ENCODE measurements at regions not wholly inside any gene's neighbourhood (a gene's known extent, or its start where the extent isn't known, plus 50 kb on each side); places are given as distances from the start of the nearest gene placed in this dataset.

GRCh38 chr15:87239582-87240230 is 1016.8 kb downstream of the NTRK3 start:
- POLR2A ChIA-PET (ENCODE audit: partially characterized antibody): no interaction called here
- no peak for TF ChIP-seq NANOG (IDR thresholded peaks at IDR 0.05; ENCODE audit: insufficient read depth, low read depth, low read length, poor library complexity, severe bottlenecking)
- TF ChIP-seq RBBP5 (IDR thresholded peaks at IDR 0.05; ENCODE audit: borderline replicate concordance, low read depth, low read length): no peak
- TF ChIP-seq SP2 (IDR thresholded peaks at IDR 0.05; ENCODE audit: low read length): no peak
- TF ChIP-seq BCL11A (IDR thresholded peaks at IDR 0.05; ENCODE audit: low read depth in 2 of 2, low read length in 2 of 2): no peak
- no peak for TF ChIP-seq EGR1 (IDR thresholded peaks at IDR 0.05; ENCODE audit: borderline replicate concordance, low read depth, low read length)
- TF ChIP-seq TAF7 (optimal IDR thresholded peaks at IDR 0.05; ENCODE audit: borderline replicate concordance, low read depth, low read length): no peak
- no peak for TF ChIP-seq CHD1 (IDR thresholded peaks at IDR 0.05; ENCODE audit: low read depth, low read length)
- no peak for TF ChIP-seq RNF2 (IDR thresholded peaks at IDR 0.05; ENCODE audit: borderline replicate concordance, low read depth, low read length, missing control alignments, poor library complexity, severe bottlenecking)
- no peak for TF ChIP-seq TEAD4 (IDR thresholded peaks at IDR 0.05; ENCODE audit: low read depth, low read length)
- TF ChIP-seq SIRT6 (IDR thresholded peaks at IDR 0.05; ENCODE audit: low read length): no peak
- TF ChIP-seq HDAC6 (IDR thresholded peaks at IDR 0.05; ENCODE audit: low read depth, low read length): no peak
- TF ChIP-seq SIX5 (IDR thresholded peaks at IDR 0.05; ENCODE audit: low read depth, low read length): no peak
- no peak for TF ChIP-seq POLR2AphosphoS5 (IDR thresholded peaks at IDR 0.05; ENCODE audit: low read depth, low read length)
- TF ChIP-seq GABPA (IDR thresholded peaks at IDR 0.05; ENCODE audit: borderline replicate concordance, insufficient read depth, low read length): no peak

More at GRCh38 chr15:87239582-87240230, 1016.8 kb downstream of the NTRK3 start:
- Histone ChIP-seq H3K56ac (replicated peaks; ENCODE audit: insufficient read length, low read depth, low read length) (no peak overlapping the region), H2BK15ac (ENCODE audit: low read length) (no peak overlapping the region), H3K23ac (ENCODE audit: insufficient read length) (no peak overlapping the region), H3K4me2 (ENCODE audit: insufficient read depth in 1 of 2, low read depth in 2 of 2, low read length in 2 of 2) (no peak overlapping the region), H3K79me2 (ENCODE audit: control insufficient read depth in 1 of 2, insufficient read depth in 2 of 2, low read length in 2 of 2) (no peaks in the 10 kb centered on the region), H2BK20ac (ENCODE audit: low read length) (no peak overlapping the region), H3K79me1 (ENCODE audit: low read depth, low read length) (no peaks in the 10 kb centered on the region), H3K27ac (ENCODE audit: low read depth, low read length) (no peak overlapping the region), H3K23me2 (ENCODE audit: low read depth, low read length) (no peaks in the 10 kb centered on the region), H2BK120ac (replicated peaks; ENCODE audit: low read depth, low read length) (no peak overlapping the region), H2AK5ac (ENCODE audit: low read depth, low read length) (no peak overlapping the region), H3K4me3 (ENCODE audit: extremely low read depth in 1 of 4, insufficient read depth in 2 of 4, low read depth in 3 of 4, low read length in 4 of 4) (no peak overlapping the region), H4K5ac (ENCODE audit: insufficient read length, low read depth, low read length) (no peak overlapping the region), H4K8ac (ENCODE audit: extremely low read depth, insufficient read depth, low read length) (no peak overlapping the region), H4K91ac (replicated peaks; ENCODE audit: insufficient read length, low read length) (no peak overlapping the region), H4K20me1 (replicated peaks in 1 of 2; ENCODE audit: control insufficient read depth in 1 of 2, insufficient read depth in 2 of 2, low read length in 2 of 2) (no peaks in the 10 kb centered on the region), H3K9me3 (ENCODE audit: insufficient read depth in 2 of 2, low read depth in 1 of 2, low read length in 1 of 2) (no peaks in the 10 kb centered on the region), H3K36me3 (ENCODE audit: control insufficient read depth in 2 of 4, insufficient read depth in 4 of 4, low read length in 3 of 4) (no peaks in the 10 kb centered on the region), H3K4ac (replicated peaks; ENCODE audit: insufficient read length, low read depth, low read length) (no peak overlapping the region), H2BK5ac (ENCODE audit: low read depth, low read length) (no peak overlapping the region), H2AFZ (ENCODE audit: low read length) (0 out of 2 replicates have a peak overlapping the region, but pooled peaks have one; percentile 15), H3K18ac (ENCODE audit: extremely low read depth, low read length) (no peak overlapping the region), H3K9ac (replicated peaks in 1 of 4; ENCODE audit: extremely low read depth in 1 of 4, low read depth in 3 of 4, low read length in 3 of 4) (no peak overlapping the region), H3K27me3 (replicated peaks in 1 of 4; ENCODE audit: control insufficient read depth in 3 of 4, extremely low read depth in 1 of 4, insufficient read depth in 3 of 4, low read length in 3 of 4) (peaks cover 0 to 1% (median 0%) of the 10 kb centered on the region in 4 experiments; a peak in 2 of 7 replicates), H2BK12ac (ENCODE audit: low read depth, low read length) (no peak overlapping the region), H3K4me1 (replicated peaks in 1 of 4; ENCODE audit: control insufficient read depth in 3 of 4, insufficient read depth in 4 of 4, low read length in 3 of 4) (peaks cover 0 to 5% (median 0%) of the 10 kb centered on the region in 4 experiments; a peak in 1 of 7 replicates), H3K14ac (ENCODE audit: insufficient read length) (no peak overlapping the region)
- CTCF ChIA-PET (ENCODE audit: partially characterized antibody): interaction anchor here (0.6 kb wide), 1 partner anchor 364 kb away, joined by 3 read pairs; no protein-coding TSS in a partner anchor
- DNase-seq (ENCODE audit: low read depth in 1 of 2, low spot score in 2 of 2): no peak
- FAIRE-seq: no peak
- whole genome bisulfite sequencing, 2 experiments (ENCODE audit: extremely low coverage in 1 of 2, insufficient coverage in 1 of 2, insufficient read length in 1 of 2, insufficient replicate concordance in 2 of 2, low coverage in 1 of 2, low lambda C conversion rate in 2 of 2, missing lambda C conversion rate in 1 of 2): 76% methylated on average over 3 of the region's 3 CpGs; no CpG with 5 or more reads in 1 of the 2 experiments
